NCI-H460 (cell line): ENCODE measurements at regions not wholly inside any gene's neighbourhood (a gene's known extent, or its start where the extent isn't known, plus 50 kb on each side); places are given as distances from the start of the nearest gene placed in this dataset.

Experiments used
- DNase-seq: peaks from one replicate; pipeline ENCODE4 v3.0.0-alpha.2; 2016; ENCODE audit warnings: low read depth; ENCODE audit errors: extremely low read depth

- no peak for DNase-seq
Measured at GRCh38 chr12:125944446-125944845, 879.2 kb downstream of the AACS start.

GRCh38 chr12:125949471-125949870 is 884.2 kb downstream of the AACS start:
- no peak for DNase-seq

DNA sequence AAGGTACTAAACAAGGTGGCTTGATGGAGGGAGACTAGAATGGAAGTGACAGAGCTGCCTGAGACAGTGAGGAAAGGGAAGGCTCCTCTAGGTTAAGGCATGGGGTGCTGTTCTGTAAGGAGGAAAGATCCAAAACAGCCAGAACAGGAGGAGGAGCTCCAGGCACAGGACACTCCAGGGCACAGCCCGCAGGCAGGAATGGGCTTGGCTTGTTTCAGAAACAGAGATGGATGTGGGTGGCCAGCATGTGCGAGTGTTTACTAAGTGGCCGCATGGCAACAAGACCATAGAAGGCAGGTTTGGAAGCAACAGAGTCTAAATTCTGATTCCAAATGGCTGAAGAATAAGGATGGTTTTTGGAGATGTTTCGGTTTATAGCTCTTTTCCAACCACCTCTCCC is 889.1 kb downstream of the AACS start:
- DNase-seq, result no peak

GRCh38 chr12:125956186-125956585 is 891.0 kb downstream of the AACS start:
- no peak for DNase-seq

- no peak for DNase-seq
Measured at GRCh38 chr12:125966641-125967040, 901.4 kb downstream of the AACS start.

DNA sequence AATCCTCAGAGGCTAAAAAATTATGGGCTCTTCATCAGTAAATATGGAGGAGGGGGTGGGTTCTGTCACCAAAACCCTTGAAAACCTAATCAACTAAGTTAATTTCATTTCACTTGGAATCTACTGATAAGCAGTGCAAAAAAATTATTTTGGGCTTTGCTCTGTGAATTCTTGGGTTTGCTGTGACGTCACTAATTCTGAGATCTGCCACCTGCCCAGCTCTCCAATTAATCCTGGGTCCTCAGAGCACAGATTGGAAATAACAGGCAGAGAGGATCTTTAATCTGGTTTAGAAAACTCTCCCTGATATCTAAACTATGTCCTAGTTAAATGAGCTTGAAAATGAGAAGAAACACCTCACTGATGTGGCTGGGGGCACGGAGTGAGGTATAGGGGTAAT is 903.2 kb downstream of the AACS start:
- no peak for DNase-seq

DNA sequence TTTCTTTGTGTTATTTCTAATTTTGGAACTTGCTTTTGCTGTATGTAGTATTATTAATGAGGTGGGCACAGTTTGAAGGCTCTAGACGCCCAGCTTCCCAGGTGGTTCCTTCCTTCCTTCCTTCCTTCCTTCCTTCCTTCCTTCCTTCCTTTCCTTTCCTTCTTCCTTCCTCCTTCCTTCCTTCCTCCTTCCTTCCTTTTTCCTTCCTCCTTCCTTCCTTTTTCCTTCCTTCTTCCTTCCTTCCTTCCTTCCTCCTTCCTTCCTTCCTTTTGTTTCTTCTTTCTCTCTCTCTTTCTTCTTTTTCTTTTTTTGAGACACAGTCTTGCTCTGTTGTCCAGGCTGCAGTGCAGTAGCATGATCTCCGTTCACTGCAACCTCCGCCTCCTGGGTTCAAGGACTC is 906.7 kb downstream of the AACS start:
- DNase-seq, result no peak

DNA sequence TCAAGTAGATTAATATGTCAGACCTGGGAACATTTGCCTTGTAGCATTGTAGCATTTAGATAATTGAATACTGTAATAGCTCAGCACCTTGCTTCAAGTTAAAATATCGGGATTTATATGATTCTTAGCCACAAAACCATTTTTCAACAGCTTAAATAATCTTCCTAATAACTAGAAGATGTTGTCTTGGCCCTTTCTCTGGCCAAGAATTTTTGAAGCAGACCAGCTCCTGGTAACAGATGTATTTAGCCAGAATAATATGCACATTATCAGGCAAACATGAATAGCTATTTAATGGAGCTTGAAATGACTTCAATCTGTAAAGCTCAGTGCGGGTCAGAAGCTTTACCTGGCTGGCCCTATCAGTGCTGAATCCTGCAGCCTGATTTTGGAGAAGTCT is 913.1 kb downstream of the AACS start:
- DNase-seq, result no peak

DNA sequence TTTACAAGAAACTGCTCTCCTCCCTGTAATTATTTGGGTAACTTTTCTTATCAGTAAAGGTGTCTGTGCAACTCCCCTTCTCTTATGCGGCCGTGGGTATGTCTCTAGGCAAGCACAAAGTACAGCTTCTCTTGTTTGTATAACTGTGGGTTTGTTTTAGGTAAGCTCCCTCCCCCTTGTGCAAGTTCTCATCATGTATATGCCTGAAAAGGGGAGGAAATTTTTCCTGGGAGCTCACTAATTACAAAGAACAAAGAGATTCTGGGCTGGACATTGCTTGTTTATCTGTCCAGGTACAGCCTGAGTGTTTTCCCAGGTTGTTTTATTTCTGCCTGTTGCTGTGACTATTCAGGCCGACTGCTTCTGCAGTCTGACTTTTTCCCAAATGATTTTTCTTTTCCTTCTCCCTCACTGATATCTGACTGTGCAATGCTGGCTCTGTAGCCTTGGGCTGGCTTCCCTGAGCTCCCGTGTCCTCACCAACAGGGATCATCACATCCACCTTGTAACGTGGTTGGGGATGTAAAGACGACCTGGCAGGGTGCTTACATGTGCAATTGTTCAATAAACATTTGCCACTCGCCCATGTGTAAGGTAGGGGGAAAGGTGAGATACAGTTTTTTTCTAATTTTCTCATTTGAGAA is 916.5 kb downstream of the AACS start:
- no peak for DNase-seq

DNA sequence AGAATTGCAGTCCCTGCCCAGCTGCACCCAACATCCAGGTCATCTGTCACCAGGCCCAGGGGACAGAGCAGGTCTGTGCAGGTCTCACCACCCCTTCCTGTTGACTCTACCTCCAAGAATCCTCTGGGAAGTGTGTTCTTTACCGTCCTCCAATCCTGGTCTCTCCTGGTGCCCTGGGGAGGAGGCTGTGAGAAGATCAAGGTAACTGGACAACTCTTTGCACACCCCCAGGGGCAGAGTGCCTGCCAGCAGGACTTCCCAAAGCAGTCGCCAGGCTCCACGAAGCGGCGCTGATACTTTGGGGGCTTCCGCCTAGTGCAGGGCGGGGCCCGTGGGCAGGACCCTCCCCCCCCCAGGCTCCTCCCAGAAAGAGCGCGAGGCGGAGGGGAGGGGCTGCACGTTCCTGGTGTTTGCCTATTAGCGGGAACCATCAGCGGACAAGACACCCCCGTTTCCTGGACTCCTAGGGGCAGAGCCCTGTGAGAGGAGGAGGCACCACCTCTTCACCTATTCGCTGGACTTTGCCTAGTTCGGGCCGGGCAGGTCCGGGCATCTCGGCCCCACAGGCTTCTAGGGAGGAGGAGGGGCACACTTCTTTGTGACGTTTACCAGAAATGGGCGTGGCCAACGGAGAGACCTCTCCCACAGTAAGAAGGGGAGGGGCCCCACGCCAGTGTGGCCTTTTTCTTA is 918.0 kb downstream of the AACS start:
- DNase-seq, result peak; percentile 43

DNA sequence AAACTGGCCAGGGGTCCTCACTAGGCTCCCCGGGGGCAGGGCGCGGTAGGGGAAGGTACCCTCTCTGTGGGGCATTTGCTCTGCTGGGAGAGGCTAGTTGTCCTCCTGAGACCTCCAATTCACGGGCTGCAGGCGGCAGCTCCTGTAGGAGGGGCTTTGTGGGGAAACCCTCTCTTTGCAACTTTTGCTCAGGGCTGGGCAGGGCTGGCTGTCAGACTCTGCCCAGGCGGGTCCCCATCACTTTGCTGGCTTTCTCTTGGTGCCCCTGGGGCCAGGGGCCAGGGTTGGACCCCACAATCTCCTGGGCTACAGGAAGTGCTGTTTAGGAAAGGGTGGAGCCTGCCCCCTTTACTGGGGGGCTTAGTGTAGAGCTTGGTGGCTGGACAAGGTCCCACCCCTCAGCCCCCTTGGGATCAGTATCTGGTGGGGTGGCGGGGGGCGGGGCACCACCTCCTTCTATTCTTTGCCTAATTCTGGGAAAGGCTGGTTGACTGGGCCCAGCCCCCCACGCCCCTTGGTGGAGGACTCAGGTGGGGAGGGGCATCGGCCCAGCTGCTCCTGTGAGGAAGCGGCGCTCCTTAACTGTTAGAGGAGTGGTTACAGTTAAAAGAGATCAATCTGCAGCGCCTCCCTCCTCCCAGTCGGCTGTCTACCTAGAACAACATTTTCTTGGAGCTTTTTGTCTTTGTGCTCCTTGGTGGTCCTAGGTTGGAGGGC is 918.7 kb downstream of the AACS start:
- no peak for DNase-seq

- no peak for DNase-seq
Measured at GRCh38 chr12:125988545-125988944, 923.3 kb downstream of the AACS start.

- no peak for DNase-seq
Measured at GRCh38 chr12:125989696-125990095, 924.5 kb downstream of the AACS start.

DNA sequence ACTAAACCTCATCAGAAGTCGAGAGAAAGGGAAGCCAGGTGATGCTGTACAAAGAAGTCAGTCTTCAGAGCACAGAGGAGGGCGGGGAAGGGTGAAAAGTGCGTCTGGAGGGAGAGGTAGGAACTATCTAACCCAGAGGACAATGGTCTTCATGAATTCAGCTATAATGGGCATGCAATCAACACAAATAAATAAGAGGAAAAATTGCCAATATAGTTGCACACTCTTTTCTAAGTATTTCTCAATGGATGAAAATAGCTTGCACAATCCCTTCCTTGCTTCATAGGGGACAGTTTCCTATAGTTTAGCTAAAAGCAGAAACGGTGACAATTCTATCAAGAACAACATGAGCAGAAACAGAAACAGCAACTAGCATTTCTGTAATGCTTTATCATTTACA is 931.2 kb downstream of the AACS start:
- DNase-seq, result no peak

DNA sequence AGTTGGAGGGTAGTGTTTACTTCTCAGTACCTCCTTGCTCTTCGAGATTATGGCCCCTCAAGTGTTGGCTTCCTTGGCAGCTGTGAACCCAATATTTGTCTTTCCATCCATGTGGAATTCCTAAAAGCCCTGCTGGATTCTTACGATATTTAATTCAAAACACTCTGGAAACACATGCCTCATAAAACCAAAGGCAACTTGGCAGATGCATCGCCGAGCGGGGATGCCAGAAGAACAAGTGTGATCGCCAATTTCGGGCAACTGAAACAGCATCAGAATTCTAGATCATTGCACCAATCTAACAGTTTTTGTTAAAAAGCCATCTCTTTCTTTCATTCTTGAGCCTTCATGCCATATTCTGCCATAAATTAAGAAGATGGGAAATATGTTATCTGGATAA is 934.4 kb downstream of the AACS start:
- no peak for DNase-seq

DNA sequence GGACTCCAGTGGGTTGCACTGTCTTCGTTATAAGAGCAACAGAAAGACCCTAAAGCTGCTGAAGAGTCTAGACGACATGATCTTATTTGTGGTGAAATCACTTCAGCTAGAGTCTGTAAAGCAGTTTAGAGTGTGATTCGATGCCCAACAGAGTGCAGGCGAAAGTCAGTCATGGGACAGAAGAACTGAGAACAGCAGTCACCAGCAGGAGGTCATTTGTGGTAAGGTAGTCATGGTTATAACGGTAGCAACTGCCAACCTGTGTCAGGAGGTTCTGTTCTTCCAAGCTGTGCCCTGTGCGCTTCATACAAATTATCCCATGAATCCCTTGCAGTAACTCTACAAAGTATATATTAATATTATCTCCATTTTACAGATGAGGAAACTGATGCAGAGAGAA is 954.1 kb downstream of the AACS start:
- DNase-seq, result no peak

- DNase-seq, result no peak
Measured at GRCh38 chr12:126021675-126022074, 956.4 kb downstream of the AACS start.

DNA sequence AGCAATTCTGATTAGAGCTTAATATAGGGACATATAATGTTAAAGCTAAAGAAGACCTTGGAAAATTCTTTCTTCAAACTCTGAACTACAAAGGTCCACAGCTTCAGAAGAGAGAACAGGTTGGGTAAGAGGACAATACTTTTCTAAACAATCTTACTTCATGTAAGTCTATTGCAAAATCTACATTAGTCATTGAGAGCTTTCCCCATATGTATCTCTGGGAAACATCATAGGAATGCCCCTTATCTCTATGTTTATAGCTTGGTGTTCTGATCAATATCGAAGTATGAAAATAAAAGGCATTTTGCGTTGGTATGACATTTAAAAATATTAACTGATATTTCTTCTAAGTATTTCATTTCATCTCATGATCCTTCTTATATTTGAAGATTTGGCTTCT is 962.6 kb downstream of the AACS start:
- DNase-seq, result no peak

GRCh38 chr12:126030573-126030972 is 965.3 kb downstream of the AACS start:
- no peak for DNase-seq

- no peak for DNase-seq
Measured at GRCh38 chr12:126033751-126034150, 968.5 kb downstream of the AACS start.

DNA sequence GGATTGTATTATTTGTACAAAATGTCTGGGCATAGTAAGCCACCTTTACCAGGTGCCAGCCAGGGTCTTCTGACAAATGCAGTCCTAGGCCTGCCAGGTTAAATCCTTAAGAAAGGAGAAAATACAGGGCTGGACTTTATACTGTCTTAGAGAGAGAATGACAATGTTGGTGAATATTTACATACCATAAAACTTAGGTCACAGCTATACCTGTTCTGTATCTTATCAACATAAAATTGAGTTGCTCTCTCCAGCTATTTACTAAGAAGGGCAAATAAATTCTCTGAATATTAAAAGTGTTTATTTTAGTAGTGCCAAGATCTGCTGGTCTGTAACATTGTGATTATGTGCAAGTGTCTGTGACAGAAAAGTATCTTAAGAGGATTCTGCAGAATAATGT is 971.1 kb downstream of the AACS start:
- no peak for DNase-seq

DNA sequence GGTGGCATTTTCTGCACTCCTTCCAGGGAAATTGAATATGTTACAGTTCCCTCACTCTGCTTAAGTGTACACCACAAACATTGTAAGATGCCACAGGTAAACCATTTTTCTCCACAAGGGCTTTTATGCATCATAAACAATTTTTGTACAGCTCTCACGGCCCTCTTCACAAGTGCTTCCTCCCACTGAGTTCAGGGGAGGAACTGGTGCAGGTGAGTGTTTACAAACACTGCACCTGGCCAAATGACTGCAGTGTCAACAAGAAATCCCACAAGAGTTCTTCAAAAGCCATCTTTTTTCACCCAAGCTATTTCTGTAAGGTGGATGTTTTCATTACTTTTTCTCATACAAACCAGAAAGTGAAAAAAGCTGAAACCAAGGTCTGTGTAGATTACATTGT is 973.2 kb downstream of the AACS start:
- no peak for DNase-seq
